ENCODE measurements at regions not wholly inside any gene's neighbourhood (a gene's known extent, or its start where the extent isn't known, plus 50 kb on each side); places are given as distances from the start of the nearest gene placed in this dataset.

DNA sequence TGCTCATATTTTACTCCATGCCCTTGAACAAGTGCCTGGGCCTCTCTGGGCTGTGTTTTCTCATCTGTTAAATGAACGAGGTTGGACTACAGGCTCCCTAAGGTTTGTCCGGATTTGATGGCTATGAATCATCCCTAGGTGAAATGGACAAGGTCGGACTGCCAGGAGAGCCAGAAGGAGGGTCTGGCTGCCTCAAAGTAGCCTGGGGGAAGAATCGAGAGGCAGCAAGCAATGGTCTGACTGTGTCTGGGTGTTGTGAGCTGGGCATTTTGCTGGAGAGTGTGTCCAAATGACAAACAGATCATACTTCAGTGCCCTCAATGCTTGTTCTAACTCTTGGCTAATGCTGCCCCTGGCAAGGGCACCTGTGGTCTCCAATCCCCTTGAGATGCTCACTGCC lies 730.9 kb downstream of the PTPRU start:
- TF ChIP-seq POLR2AphosphoS5 (IDR thresholded peaks at IDR 0.05) (no peak), POLR2A (IDR thresholded peaks at IDR 0.05) (no peak)
- TF ChIP-seq, protein P1, sequence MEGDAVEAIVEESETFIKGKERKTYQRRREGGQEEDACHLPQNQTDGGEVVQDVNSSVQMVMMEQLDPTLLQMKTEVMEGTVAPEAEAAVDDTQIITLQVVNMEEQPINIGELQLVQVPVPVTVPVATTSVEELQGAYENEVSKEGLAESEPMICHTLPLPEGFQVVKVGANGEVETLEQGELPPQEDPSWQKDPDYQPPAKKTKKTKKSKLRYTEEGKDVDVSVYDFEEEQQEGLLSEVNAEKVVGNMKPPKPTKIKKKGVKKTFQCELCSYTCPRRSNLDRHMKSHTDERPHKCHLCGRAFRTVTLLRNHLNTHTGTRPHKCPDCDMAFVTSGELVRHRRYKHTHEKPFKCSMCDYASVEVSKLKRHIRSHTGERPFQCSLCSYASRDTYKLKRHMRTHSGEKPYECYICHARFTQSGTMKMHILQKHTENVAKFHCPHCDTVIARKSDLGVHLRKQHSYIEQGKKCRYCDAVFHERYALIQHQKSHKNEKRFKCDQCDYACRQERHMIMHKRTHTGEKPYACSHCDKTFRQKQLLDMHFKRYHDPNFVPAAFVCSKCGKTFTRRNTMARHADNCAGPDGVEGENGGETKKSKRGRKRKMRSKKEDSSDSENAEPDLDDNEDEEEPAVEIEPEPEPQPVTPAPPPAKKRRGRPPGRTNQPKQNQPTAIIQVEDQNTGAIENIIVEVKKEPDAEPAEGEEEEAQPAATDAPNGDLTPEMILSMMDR (IDR thresholded peaks at IDR 0.05 in 8 of 11, conservative IDR thresholded peaks at IDR 0.05 in 3 of 11): no peak

Measured in spleen (tissue), 7 donors.